GM19455 (cell line): ENCODE measurements at regions not wholly inside any gene's neighbourhood (a gene's known extent, or its start where the extent isn't known, plus 50 kb on each side); places are given as distances from the start of the nearest gene placed in this dataset.

ENCODE experiments used
- ATAC-seq: cut with Tn5 transposase; IDR thresholded peaks from one replicate; pipeline ENCODE4 v1.9.1; 2021; ENCODE audit not compliant: unreplicated experiment

DNA sequence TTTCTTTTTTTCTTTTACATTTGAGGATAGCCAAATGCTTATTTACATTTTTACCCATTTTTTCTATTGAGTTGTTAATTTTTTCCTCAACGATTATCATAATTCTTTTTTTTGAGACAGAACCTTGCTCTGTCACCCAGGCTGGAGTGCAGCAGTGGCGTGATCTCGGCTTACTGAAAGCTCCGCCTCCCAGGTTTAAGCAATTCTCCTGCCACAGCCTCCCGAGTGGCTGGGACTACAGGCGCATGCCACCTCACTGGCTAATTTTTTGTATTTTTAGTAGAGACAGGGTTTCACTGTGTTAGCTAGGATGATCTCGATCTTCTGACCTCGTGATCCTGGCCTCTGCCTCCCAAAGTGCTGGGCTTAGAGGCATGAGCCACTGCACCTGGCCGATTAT is 208.7 kb downstream of the LIG4 start:
- no peak for ATAC-seq

DNA sequence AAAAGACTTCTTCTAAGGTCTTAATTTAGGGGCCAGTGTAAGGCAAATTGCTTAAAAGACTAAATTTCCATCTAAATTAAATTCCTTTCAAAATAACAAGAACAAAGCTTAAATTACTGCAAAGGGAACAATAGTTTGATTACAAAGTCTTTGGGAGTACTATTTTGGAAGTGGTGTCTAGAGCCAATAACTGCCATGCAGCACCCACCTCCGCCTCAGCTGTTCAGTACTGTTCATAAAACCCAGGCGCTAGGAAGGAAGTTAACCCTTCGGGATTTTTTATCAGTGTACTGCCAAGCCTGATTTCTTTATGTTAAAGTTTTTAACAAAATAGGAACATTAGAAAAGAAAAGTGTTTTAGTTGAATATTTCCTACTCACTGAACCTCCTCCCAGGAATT is 210.1 kb downstream of the LIG4 start:
- no peak for ATAC-seq

DNA sequence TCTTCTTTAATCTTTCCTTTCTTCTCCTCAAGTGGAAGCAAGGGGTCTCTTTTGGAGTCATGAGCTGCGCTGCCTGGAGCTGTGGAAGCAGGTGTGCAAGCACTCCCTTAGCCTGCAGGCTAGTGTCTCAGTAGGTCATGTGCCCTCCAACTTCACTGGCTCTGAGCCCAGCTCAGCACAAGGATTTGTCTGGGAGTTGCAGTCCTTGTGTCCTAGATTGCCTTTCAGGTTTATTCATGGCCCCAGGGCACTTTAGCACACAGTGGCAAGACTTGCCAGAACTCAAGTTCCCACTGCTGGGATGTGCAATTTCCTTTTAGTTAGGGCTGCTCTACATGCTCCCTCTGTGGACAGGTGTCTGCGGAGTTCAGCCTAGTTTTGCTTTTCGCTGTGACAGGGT is 211.7 kb downstream of the LIG4 start:
- no peak for ATAC-seq

DNA sequence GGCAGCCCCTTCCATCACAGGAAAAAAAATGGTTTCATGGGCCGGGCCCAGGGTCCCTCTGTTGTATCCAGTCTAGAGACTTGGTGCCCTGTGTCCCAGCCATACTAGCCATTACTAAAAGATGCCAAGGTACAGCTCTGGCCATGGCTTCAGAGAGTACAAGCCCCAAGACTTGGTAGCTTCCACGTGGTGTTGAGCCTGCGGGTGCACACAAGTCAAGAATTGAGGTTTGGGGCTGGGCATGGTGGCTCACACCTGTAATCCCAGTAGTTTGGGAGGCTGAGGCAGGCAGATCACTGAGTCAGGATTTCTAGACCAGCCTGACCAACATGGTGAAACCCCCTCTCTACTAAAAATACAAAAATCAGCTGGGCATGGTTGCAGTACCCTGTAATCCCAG is 214.3 kb downstream of the LIG4 start:
- ATAC-seq: no peak

GRCh38 chr13:107999751-108000150 is 215.6 kb downstream of the LIG4 start:
- no peak for ATAC-seq

DNA sequence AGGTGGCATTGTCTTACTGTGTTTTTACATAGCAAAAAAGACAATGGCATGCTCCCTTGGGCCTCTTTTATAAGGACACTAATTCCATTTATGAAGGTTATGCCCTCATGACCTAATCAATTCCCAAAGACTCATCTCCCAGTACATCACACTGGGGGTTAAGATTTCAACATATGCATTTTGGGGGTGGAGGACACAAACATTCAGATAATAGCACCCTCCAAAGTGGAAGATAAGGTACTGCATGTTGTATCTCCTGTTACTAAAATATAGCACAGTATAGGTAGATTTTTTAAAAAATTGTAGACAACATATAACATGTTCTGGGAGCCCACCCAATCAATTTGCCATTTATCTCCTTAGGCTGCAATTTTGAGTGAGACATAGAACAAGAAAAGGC is 221.2 kb downstream of the LIG4 start:
- ATAC-seq: no peak

DNA sequence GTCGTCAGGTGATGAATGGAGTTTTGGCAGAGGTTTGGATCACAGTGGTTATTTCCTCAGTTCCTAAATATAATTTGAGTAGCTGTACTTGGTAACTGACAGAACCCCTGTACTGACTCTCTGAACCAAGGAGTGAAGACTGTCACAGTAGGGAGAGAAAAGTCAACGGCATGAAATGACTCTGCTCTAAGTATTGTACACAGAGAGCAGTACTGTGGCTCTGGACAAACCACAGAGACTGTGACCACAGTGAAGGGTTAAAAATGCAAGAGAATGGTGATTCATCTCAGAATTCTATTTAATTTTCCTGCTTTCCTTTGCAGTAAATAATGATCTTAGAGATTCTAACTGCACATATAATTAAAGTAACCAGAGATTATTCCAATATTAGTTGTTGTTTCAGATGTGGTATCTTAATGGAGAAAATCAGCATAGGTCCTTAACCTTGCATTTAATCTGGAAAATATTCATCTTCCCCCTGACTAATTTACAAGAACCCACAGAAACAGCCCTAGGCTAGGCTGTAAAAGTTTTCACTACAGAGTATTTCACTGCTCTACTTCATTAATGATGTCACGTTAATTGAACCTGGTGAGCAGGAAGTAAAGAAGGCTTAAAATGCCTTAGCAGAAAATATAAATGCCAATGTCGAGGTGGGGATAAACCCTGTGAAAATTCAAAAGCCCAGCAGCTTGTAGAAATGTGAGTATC is 221.9 kb downstream of the LIG4 start:
- ATAC-seq: no peak

GRCh38 chr13:107992542-107992941 is 222.8 kb downstream of the LIG4 start:
- ATAC-seq: no peak

DNA sequence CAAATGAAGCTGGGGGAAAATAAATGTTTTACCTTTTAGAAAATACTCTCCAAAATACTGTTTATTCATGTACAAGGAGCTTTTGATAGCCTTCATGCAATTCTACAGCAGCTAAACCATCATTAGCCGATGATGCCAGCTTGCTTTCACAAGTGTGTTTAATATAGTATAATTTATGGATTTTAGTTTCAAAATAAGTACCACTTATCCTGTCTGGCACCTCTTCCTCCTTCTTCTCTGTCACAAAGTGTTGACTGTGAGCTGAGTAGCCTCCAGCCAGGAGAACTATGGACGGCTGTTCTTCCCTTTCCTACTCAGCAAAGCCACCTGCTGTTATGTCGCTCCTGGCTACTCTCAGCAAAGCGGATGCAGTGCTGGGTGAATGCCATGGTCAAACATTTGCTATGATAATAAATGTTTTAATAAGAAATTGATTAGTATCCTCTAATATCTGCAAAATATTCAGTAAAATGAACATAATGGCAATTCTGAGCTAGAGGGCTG is 238.2 kb downstream of the LIG4 start:
- no peak for ATAC-seq

- no peak for ATAC-seq
These were observed 238.7 kb downstream of the LIG4 start for GRCh38 chr13:107976628-107977027.

- no peak for ATAC-seq
These were observed 240.9 kb downstream of the LIG4 start for GRCh38 chr13:107974409-107974808.

GRCh38 chr13:107969546-107969945 is 245.8 kb downstream of the LIG4 start:
- ATAC-seq: no peak

GRCh38 chr13:107968470-107968869 is 246.9 kb downstream of the LIG4 start:
- ATAC-seq: no peak

GRCh38 chr13:107964395-107964794 is 250.9 kb downstream of the LIG4 start:
- no peak for ATAC-seq

- ATAC-seq: no peak
These were observed 253.3 kb downstream of the LIG4 start for GRCh38 chr13:107961849-107962608.

- no peak for ATAC-seq
These were observed 255.0 kb downstream of the LIG4 start for GRCh38 chr13:107960301-107960700.

DNA sequence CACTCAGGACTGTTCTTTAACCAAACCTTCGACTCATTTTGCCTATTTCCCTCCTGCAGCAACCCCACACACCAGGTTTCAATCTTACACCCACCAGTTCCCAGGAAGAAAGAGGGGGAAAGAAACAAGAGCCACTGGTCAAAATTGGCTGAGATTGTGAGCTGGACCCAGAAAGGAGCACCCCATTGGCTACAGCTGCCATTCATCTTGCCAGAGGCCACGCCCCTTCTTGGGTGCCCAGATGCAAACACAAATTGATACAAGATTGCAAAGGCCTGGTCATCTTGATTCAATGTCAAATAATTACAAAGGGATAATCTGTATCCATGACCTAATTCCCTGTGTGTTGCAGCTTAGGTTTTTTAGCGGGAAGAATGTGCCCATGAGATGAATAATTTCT is 258.4 kb downstream of the LIG4 start:
- ATAC-seq: no peak

GRCh38 chr13:107942030-107942617 is 273.2 kb downstream of the LIG4 start:
- no peak for ATAC-seq

DNA sequence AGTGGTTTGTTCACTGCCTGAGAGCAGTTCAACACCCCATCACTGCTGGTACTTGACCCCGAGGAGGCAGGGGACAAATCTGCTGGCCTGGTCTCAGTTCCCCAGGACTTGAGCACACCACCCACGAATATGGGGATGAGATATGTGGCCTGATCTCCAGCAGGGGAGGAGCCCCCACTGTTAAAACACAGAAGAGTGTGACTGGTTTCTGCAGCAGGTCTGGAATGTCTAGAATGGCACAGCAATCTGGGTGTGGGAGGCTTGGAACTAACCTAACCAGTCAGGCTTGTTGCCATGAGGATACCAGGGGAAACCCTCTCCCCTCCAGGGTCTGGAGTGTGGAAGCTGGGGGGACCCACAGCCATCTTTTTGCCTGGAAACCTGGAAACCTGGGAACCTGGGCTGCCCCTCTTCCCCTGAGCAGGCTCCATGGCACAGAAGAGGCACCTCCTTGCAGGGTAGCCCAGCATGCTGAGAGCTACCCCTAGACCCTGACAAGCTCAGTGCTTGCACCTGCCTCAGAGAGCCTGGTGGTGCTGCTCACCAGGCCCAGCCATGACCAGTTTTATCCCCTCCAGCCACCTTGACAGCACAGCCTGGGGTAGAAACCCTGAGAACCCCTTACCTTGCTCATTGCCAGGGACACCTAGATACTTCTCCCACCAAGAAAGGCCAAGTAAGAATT is 273.8 kb downstream of the LIG4 start:
- ATAC-seq: no peak

DNA sequence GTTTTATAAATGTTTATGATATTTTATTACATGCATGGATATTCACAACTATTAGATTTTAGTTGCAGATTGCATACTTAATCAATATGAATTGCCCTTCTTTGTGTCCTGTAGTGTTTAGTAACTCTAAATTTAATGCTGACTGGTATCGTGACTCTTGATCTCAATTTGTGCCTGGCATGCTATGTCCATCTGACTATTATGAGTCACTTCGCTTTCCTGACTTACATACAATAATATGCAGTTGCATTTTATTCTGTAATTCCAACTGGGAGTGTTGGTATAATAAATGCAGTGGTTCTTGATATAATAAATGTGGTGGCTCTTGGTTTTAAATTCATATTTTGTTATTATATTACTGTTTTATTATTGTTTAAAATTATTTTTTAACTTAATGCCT is 277.5 kb downstream of the LIG4 start:
- ATAC-seq: no peak

- ATAC-seq: no peak
These were observed 284.3 kb downstream of the LIG4 start for GRCh38 chr13:107931056-107931455.

- no peak for ATAC-seq
These were observed 286.6 kb downstream of the LIG4 start for GRCh38 chr13:107928762-107929161.
